Brain microvascular endothelial cell (primary cell): ENCODE measurements at regions not wholly inside any gene's neighbourhood (a gene's known extent, or its start where the extent isn't known, plus 50 kb on each side); places are given as distances from the start of the nearest gene placed in this dataset.
A peak's percentile ranks its signal among the peaks of the same experiment; 100 is the strongest.
"Not testable (repeated sequence)": the region's sequence is repeated elsewhere in the genome, so short reads cannot be mapped to it uniquely, and the experiment has no call there.

Source experiments
- DNase-seq: peaks from one replicate; pipeline ENCODE4 v3.0.0-alpha.2; 2020
- H3K27ac ChIP-seq: fragments of 250-450 bp; sonication (Bioruptor Pico); 2 replicates; pipeline ENCODE4 v1.5.1; 2020; ENCODE audit warnings: mild to moderate bottlenecking, moderate library complexity
- H3K27me3 ChIP-seq: fragments of 250-450 bp; sonication (Bioruptor Pico); replicated peaks from 2 replicates; pipeline ENCODE4 v1.5.1; 2020; ENCODE audit warnings: mild to moderate bottlenecking
- H3K36me3 ChIP-seq: fragments of 250-450 bp; sonication (Bioruptor Pico); replicated peaks from 2 replicates; pipeline ENCODE4 v1.5.1; 2020; ENCODE audit warnings: mild to moderate bottlenecking
- H3K4me3 ChIP-seq: 2 replicates; pipeline ENCODE4 v1.5.1; 2011; ENCODE audit warnings: low read depth, mild to moderate bottlenecking, control low read depth, low read length, moderate library complexity
- CTCF ChIP-seq: IDR thresholded peaks from 2 replicates; pipeline ENCODE4 v1.5.1; 2011; ENCODE audit warnings: low read depth, mild to moderate bottlenecking, moderate library complexity, low read length, control low read depth, inconsistent platforms; ENCODE audit errors: missing control alignments
- in situ Hi-C: cut with HindIII; loops from 2 replicates; pipeline ENCODE4 v1.10.0; 2017; ENCODE audit warnings: low sequenced_read_pairs, low pct_ligation_motif_present

DNA sequence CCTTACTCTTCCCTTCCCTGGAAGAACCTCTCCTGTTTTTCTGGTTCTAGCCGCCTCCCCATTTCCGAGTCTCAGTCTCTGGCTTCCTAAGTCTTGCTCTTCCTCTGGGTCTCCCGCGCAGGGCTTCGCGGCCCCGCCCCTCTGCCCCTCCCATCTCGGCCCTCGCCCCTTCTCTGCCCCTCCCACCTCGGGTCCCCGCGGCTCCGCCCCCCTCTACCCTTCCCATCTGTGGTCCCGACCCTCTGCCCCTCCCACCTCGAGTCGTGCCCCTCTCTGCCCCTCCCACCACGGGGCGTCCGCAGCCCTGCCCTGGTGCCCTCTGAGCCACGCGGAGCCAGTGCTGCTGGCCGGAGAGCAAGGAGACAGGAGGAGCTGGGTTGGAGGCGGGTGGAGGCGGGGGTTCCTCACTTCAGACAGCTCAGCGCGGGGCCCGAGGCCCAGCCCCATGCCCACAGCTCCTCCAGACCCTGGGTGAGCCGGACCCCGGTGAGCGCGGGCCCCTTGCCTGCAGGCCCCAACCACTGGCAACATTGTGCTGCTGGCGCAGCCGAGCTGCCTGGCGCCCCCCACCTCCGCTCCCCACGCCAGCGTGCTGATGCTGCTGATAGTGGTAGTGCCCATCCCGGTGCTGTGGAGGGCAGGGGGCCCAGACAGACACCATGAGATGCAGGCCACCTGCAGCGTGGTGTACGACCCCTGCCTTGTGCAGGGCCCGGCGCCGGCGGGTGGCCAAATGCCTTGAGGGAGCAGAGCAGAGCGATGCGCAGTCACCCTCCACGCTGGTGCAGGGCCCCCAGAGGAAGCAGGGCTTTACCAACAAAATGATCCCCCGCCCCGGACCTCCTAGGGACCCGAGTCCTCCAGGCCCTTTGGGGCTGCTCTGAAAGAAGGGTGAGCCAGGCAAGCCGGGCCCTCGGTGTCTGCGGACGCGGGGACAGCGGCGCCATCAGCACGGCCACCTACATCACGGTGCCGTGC, 2115.3 kb downstream of the TP53TG3F start:
- Histone ChIP-seq H3K27me3 (no peaks in the 10 kb centered on the region), H3K27ac (no peak overlapping the region), H3K4me3 (no peak overlapping the region), H3K36me3 (no peaks in the 10 kb centered on the region)
- in situ Hi-C loops: loop anchor here (25.0 kb wide), 1 partner anchor 112 kb away; no protein-coding TSS in a partner anchor
- no peak for DNase-seq
- TF ChIP-seq CTCF: no peak

DNA sequence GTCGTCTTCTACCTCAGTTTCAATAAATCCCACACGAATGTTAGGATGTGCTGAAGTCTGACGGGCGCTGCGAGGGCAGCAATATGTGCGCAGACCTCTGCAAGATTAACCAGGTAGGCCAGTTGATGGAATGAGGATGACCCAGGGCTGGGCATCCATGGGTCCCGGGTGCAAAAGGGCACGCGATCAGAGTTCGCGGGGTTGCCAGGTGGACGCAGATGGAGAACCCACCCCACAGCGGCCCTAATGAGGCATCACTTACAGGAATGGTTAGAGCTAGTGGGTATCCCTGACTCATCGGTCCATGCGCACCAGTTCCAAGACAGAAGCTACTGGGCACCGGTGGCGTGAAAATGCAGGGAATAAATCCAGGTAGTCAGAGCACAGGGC, 2116.0 kb downstream of the TP53TG3F start:
- in situ Hi-C loops: loop anchor here (25.0 kb wide), 1 partner anchor 113 kb away; no protein-coding TSS in a partner anchor

GRCh38 chr16:35585411-35585810, 2126.0 kb downstream of the TP53TG3F start:
- in situ Hi-C loops: loop anchor here (25.0 kb wide), 1 partner anchor 123 kb away; no protein-coding TSS in a partner anchor
- no peak for DNase-seq
- Histone ChIP-seq H3K27me3 (no peaks in the 10 kb centered on the region), H3K27ac (no peak overlapping the region), H3K36me3 (no peaks in the 10 kb centered on the region), H3K4me3 (no peak overlapping the region)
- no peak for TF ChIP-seq CTCF

More for the DNA sequence above, 2116.0 kb downstream of the TP53TG3F start:
- Histone ChIP-seq H3K27me3 (no peaks in the 10 kb centered on the region), H3K36me3 (no peaks in the 10 kb centered on the region), H3K27ac (no peak overlapping the region), H3K4me3 (no peak overlapping the region)
- DNase-seq: no peak
- TF ChIP-seq CTCF: no peak

DNA sequence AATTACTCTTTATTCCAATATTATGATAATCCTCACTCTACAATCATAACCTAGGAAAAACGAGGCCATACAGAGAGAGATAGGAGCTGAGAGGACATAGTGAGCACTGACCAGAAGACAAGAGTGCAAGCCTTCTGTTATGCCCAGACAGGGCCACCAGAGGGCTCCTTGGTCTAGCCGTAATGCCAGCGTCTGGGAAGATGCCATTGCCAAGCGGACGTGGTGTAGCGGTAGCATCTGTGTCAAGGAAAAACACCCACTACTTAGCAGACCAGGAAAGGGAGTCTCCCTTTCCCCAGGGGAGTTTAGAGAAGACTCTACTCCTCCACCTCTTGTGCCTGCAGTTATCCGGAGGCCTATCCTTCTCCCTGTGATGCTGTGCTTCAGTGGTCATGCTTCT, 2131.5 kb downstream of the TP53TG3F start:
- not testable (repeated sequence) for H3K27me3 ChIP-seq, DNase-seq, H3K4me3 ChIP-seq, H3K27ac ChIP-seq, H3K36me3 ChIP-seq
- in situ Hi-C loops: loop anchor here (25.0 kb wide), 1 partner anchor 129 kb away; no protein-coding TSS in a partner anchor
- peak; percentile 6 for TF ChIP-seq CTCF

DNA sequence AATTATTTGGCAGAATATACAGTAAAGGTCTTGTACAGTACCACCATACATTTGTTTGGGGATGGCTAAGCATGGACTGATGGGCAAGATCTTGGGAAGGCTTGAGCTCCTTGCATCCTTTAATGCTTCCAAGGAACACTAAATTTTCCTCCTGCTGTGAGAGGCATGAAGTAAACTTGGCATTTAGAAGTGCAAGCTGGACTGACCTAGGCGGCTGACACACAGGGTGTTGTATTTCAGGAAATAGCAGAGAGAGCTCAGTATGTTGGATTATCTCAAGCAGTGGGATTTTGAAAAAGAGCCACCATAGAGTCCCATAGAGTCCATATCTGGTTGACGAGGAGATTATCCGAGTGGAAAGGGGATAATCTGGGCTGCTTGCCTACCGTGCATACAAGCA, 2137.1 kb downstream of the TP53TG3F start:
- no peak for DNase-seq
- no peak overlapping the region for H3K4me3 ChIP-seq

More for the DNA sequence above, 2137.1 kb downstream of the TP53TG3F start:
- no peaks in the 10 kb centered on the region for H3K27me3 ChIP-seq
- H3K27ac ChIP-seq: no peak overlapping the region
- TF ChIP-seq CTCF: no peak
- H3K36me3 ChIP-seq: no peaks in the 10 kb centered on the region
- in situ Hi-C loops: loop anchor here (25.0 kb wide), 1 partner anchor 134 kb away; no protein-coding TSS in a partner anchor
